Suprapubic skin (tissue), 4 donors: ENCODE measurements at regions not wholly inside any gene's neighbourhood (a gene's known extent, or its start where the extent isn't known, plus 50 kb on each side); places are given as distances from the start of the nearest gene placed in this dataset.
"Not testable (repeated sequence)": the region's sequence is repeated elsewhere in the genome, so short reads cannot be mapped to it uniquely, and the experiment has no call there.

Source experiments
- DNase-seq, 2 donors: peaks; one replicate each; pipeline ENCODE4 v3.0.0-alpha.2; 2019; ENCODE audit warnings: low spot score in 2 of 2
- H3K27ac ChIP-seq: fragments of 200-600 bp; sonication (generic); one replicate; pipeline ENCODE4 v1.5.1; 2019
- H3K27me3 ChIP-seq: fragments of 200-600 bp; sonication (generic); one replicate; pipeline ENCODE4 v1.5.1; 2019
- H3K36me3 ChIP-seq: fragments of 200-600 bp; sonication (generic); one replicate; pipeline ENCODE4 v1.5.1; 2019
- H3K4me1 ChIP-seq: fragments of 200-600 bp; sonication (generic); one replicate; pipeline ENCODE4 v1.5.1; 2019
- H3K4me3 ChIP-seq: fragments of 200-600 bp; sonication (generic); one replicate; pipeline ENCODE4 v1.5.1; 2019; ENCODE audit warnings: mild to moderate bottlenecking
- H3K9me3 ChIP-seq: fragments of 200-600 bp; sonication (generic); one replicate; pipeline ENCODE4 v1.5.1; 2019
- CTCF ChIP-seq, 2 donors: fragments of 200-600 bp in 1 of 2; fragments of 450-650 bp in 1 of 2; sonication (generic) in 1 of 2; IDR thresholded peaks; one replicate each; pipeline ENCODE4 v1.5.1; 2016 to 2019; ENCODE audit warnings: antibody characterized with exemption in 2 of 2, mild to moderate bottlenecking in 1 of 2, moderate library complexity in 1 of 2
- EP300 ChIP-seq: sonication (generic); formaldehyde crosslinking; IDR thresholded peaks from one replicate; pipeline ENCODE4 v1.6.1; 2017; ENCODE audit warnings: antibody characterized with exemption
- POLR2A ChIP-seq, 2 donors: fragments of 450-650 bp; IDR thresholded peaks; one replicate each; pipeline ENCODE4 v1.6.1; 2017; ENCODE audit warnings: antibody characterized with exemption in 2 of 2, mild to moderate bottlenecking in 2 of 2, moderate library complexity in 2 of 2
- POLR2AphosphoS5 ChIP-seq, 3 donors: sonication (generic); formaldehyde crosslinking; IDR thresholded peaks; one replicate each; pipeline ENCODE4 v1.6.1; 2017; ENCODE audit warnings: antibody characterized with exemption in 3 of 3
- WGBS: methylation state at CpG from one replicate; pipeline ENCODE4 v1.1.5; 2018; 5-methylcytosine and 5-hydroxymethylcytosine counted together

- H3K4me1 ChIP-seq, result no peaks in the 10 kb centered on the region
- no peak overlapping the region for H3K4me3 ChIP-seq
- no peaks in the 10 kb centered on the region for H3K36me3 ChIP-seq
- TF ChIP-seq POLR2A (IDR thresholded peaks at IDR 0.05) (no peak), EP300 (no peak), POLR2AphosphoS5 (IDR thresholded peaks at IDR 0.05) (no peak), CTCF (IDR thresholded peaks at IDR 0.05) (no peak)
- H3K27me3 ChIP-seq, result no peaks in the 10 kb centered on the region
- H3K27ac ChIP-seq, result no peak overlapping the region
- whole genome bisulfite sequencing, result 96% methylated on average over 5 of the region's 5 CpGs
- no peak for DNase-seq
- H3K9me3 ChIP-seq, result no peaks in the 10 kb centered on the region
These were observed 106.1 kb upstream of the KMT2C start for GRCh38 chr7:152541892-152542291.

GRCh38 chr7:152539190-152539495 is 103.3 kb upstream of the KMT2C start:
- not testable (repeated sequence) for H3K27ac ChIP-seq, H3K4me3 ChIP-seq, DNase-seq, H3K36me3 ChIP-seq, H3K4me1 ChIP-seq, H3K27me3 ChIP-seq, H3K9me3 ChIP-seq
- WGBS, result 99% methylated on average over 9 of the region's 17 CpGs

GRCh38 chr7:152538346-152539189 is 102.8 kb upstream of the KMT2C start:
- not testable (repeated sequence) for H3K4me1 ChIP-seq, H3K27me3 ChIP-seq, H3K9me3 ChIP-seq, DNase-seq, H3K27ac ChIP-seq, H3K36me3 ChIP-seq, H3K4me3 ChIP-seq
- 83% methylated on average over 7 of the region's 46 CpGs for WGBS

GRCh38 chr7:152537639-152538038 is 101.8 kb upstream of the KMT2C start:
- Histone ChIP-seq H3K27me3 (no peaks in the 10 kb centered on the region), H3K27ac (no peak overlapping the region), H3K4me1 (no peaks in the 10 kb centered on the region), H3K4me3 (no peak overlapping the region), H3K9me3 (no peaks in the 10 kb centered on the region), H3K36me3 (no peaks in the 10 kb centered on the region)
- TF ChIP-seq POLR2AphosphoS5 (IDR thresholded peaks at IDR 0.05) (no peak), POLR2A (IDR thresholded peaks at IDR 0.05) (no peak), CTCF (IDR thresholded peaks at IDR 0.05) (no peak), EP300 (no peak)
- WGBS, result 57% methylated on average over 4 of the region's 4 CpGs
- DNase-seq, result no peak

GRCh38 chr7:152528612-152529011 is 92.8 kb upstream of the KMT2C start:
- WGBS, result 78% methylated on average over 6 of the region's 6 CpGs
- no peak overlapping the region for H3K27ac ChIP-seq
- TF ChIP-seq POLR2A (IDR thresholded peaks at IDR 0.05), result no peak
- TF ChIP-seq EP300, result no peak
- TF ChIP-seq CTCF (IDR thresholded peaks at IDR 0.05), result no peak
- no peak for TF ChIP-seq POLR2AphosphoS5 (IDR thresholded peaks at IDR 0.05)
- H3K4me3 ChIP-seq, result no peak overlapping the region
- DNase-seq, result no peak
- no peaks in the 10 kb centered on the region for H3K9me3 ChIP-seq
- peaks cover 4% of the 10 kb centered on the region for H3K4me1 ChIP-seq
- no peaks in the 10 kb centered on the region for H3K36me3 ChIP-seq
- H3K27me3 ChIP-seq, result no peaks in the 10 kb centered on the region

GRCh38 chr7:152527610-152528032 is 91.8 kb upstream of the KMT2C start:
- no peaks in the 10 kb centered on the region for H3K9me3 ChIP-seq
- no peak for TF ChIP-seq CTCF (IDR thresholded peaks at IDR 0.05)
- TF ChIP-seq POLR2AphosphoS5 (IDR thresholded peaks at IDR 0.05), result no peak
- no peak for TF ChIP-seq EP300
- TF ChIP-seq POLR2A (IDR thresholded peaks at IDR 0.05), result no peak
- 14% methylated on average over 7 of the region's 7 CpGs for WGBS
- no peak overlapping the region for H3K4me3 ChIP-seq
- H3K36me3 ChIP-seq, result no peaks in the 10 kb centered on the region
- H3K4me1 ChIP-seq, result peaks cover 8% of the 10 kb centered on the region
- no peak for DNase-seq
- H3K27me3 ChIP-seq, result no peaks in the 10 kb centered on the region
- no peak overlapping the region for H3K27ac ChIP-seq
